Adrenal gland (tissue), 9 donors: ENCODE measurements at regions not wholly inside any gene's neighbourhood (a gene's known extent, or its start where the extent isn't known, plus 50 kb on each side); places are given as distances from the start of the nearest gene placed in this dataset.

Experiments used
- DNase-seq, 7 donors: peaks; one replicate each; pipeline ENCODE4 v3.0.0-alpha.2; 2019 to 2020
- H3K27ac ChIP-seq, 5 donors: fragments of 200-600 bp; sonication (generic) in 4 of 5; 1 replicate in 3 of 5; 2 replicates in 2 of 5; pipeline versions ENCODE4 v1.5.1 to v1.8.0; 2016 to 2020; ENCODE audit warnings: mild to moderate bottlenecking in 1 of 5
- H3K27me3 ChIP-seq: fragments of 200-600 bp; 2 replicates; pipeline ENCODE4 v1.8.0; 2021
- H3K36me3 ChIP-seq, 2 donors: fragments of 200-600 bp; replicated peaks in 1 of 2; 1 replicate in 1 of 2; 2 replicates in 1 of 2; pipeline versions ENCODE4 v1.5.1 to v1.8.0; 2018 to 2022
- H3K4me1 ChIP-seq, 2 donors: fragments of 200-600 bp; replicated peaks in 1 of 2; 1 replicate in 1 of 2; 2 replicates in 1 of 2; pipeline versions ENCODE4 v1.5.1 to v1.8.0; 2018 to 2021
- H3K4me3 ChIP-seq, 4 donors: fragments of 200-600 bp; sonication (generic) in 3 of 4; one replicate each; pipeline ENCODE4 v1.5.1; 2016 to 2018
- H3K9me3 ChIP-seq, 3 donors: fragments of 200-600 bp; sonication (generic) in 1 of 3; replicated peaks in 1 of 3; 1 replicate in 2 of 3; 2 replicates in 1 of 3; pipeline versions ENCODE4 v1.5.1 to v1.8.0; 2016 to 2021
- CTCF ChIP-seq, 6 experiments: fragments of 450-650 bp in 4 of 6; fragments of 200-600 bp in 2 of 6; sonication (generic) in 1 of 6; IDR thresholded peaks; 1 replicate in 5 of 6; 2 replicates in 1 of 6; pipeline versions ENCODE4 v1.5.1 to v1.8.0; 2016 to 2021; ENCODE audit warnings: antibody characterized with exemption in 6 of 6, mild to moderate bottlenecking in 2 of 6, moderate library complexity in 1 of 6
- POLR2A ChIP-seq, 2 donors: fragments of 450-650 bp; IDR thresholded peaks; one replicate each; pipeline ENCODE4 v1.6.1; 2017; ENCODE audit warnings: antibody characterized with exemption in 2 of 2, mild to moderate bottlenecking in 2 of 2, moderate library complexity in 1 of 2
- WGBS, 4 donors: extraction: QIAGEN DNeasy Blood & Tissue Kit in 2 of 4; methylation state at CpG; one replicate each; pipeline versions ENCODE4 v1.1.5 to v1.1.7; 2013 to 2017; 5-methylcytosine and 5-hydroxymethylcytosine counted together
- intact Hi-C, 2 donors: fragments of 100-400 bp; cut with DNase I; formaldehyde crosslinking; loops; one replicate each; pipeline versions ENCODE4 v1.14.1 to v1.15.0; 2022 to 2023
- donor health status: healthy with polysubstance abuse.
- donor health status: Bipolar disorder and iron deficiency.
- donor health status: DM: yes; HTN: yes; CAD: no.
- donor health status: DM: no; HTN: no; CAD: no.
- donor health status: DM: no; HTN: no; CAD: no.

- H3K9me3 ChIP-seq: no peaks in the 10 kb centered on the region
- WGBS, 4 donors: 70 to 81% (median 74%) methylated on average over 4 of the region's 4 CpGs
- H3K27me3 ChIP-seq: no peaks in the 10 kb centered on the region
- H3K4me1 ChIP-seq: no peaks in the 10 kb centered on the region
- H3K4me3 ChIP-seq: no peak overlapping the region
- TF ChIP-seq CTCF (IDR thresholded peaks at IDR 0.05) (no peak), POLR2A (IDR thresholded peaks at IDR 0.05) (no peak)
- intact Hi-C loops: no loop called here
- DNase-seq: no peak
- no peak overlapping the region for H3K27ac ChIP-seq
- H3K36me3 ChIP-seq: no peaks in the 10 kb centered on the region
Measured at GRCh38 chr3:70899816-70900215, 587.4 kb upstream of the MDFIC2 start.

GRCh38 chr3:70890020-70890394 lies 577.6 kb upstream of the MDFIC2 start:
- Histone ChIP-seq H3K36me3 (no peaks in the 10 kb centered on the region), H3K4me3 (no peak overlapping the region), H3K27me3 (no peaks in the 10 kb centered on the region), H3K4me1 (peaks cover 3 to 13% of the 10 kb centered on the region in 2 donors), H3K9me3 (no peaks in the 10 kb centered on the region), H3K27ac (peak overlapping the region in 1 of 5 donors; percentile 37)
- TF ChIP-seq POLR2A (IDR thresholded peaks at IDR 0.05) (no peak), CTCF (IDR thresholded peaks at IDR 0.05) (no peak)
- no peak for DNase-seq
- WGBS, 4 donors: 82 to 88% (median 85%) methylated on average over 3 of the region's 3 CpGs
- intact Hi-C loops: no loop called here

- peak in 6 of 7 donors; percentile 32 to 72 (median 50) for DNase-seq
- 55 to 61% (median 57%) methylated on average over 8 of the region's 8 CpGs for WGBS, 4 donors
- Histone ChIP-seq H3K9me3 (no peaks in the 10 kb centered on the region), H3K36me3 (no peaks in the 10 kb centered on the region), H3K4me3 (no peak overlapping the region), H3K27me3 (no peaks in the 10 kb centered on the region), H3K27ac (peak overlapping the region in 2 of 5 donors; percentile 37 to 53), H3K4me1 (peaks cover 3 to 13% of the 10 kb centered on the region in 2 donors)
- intact Hi-C loops: no loop called here
- TF ChIP-seq POLR2A (IDR thresholded peaks at IDR 0.05): no peak
- TF ChIP-seq CTCF (IDR thresholded peaks at IDR 0.05): no peak
Measured at GRCh38 chr3:70889162-70890019, 577.0 kb upstream of the MDFIC2 start.

GRCh38 chr3:70885636-70886035 lies 573.2 kb upstream of the MDFIC2 start:
- H3K4me1 ChIP-seq: peaks cover 3 to 9% of the 10 kb centered on the region in 2 donors
- H3K27ac ChIP-seq: no peak overlapping the region
- WGBS, 4 donors: 85 to 88% (median 87%) methylated on average over 6 of the region's 6 CpGs
- no peaks in the 10 kb centered on the region for H3K36me3 ChIP-seq
- no peaks in the 10 kb centered on the region for H3K27me3 ChIP-seq
- no peaks in the 10 kb centered on the region for H3K9me3 ChIP-seq
- TF ChIP-seq POLR2A (IDR thresholded peaks at IDR 0.05) (no peak), CTCF (IDR thresholded peaks at IDR 0.05) (no peak)
- no peak for DNase-seq
- intact Hi-C loops: no loop called here
- H3K4me3 ChIP-seq: no peak overlapping the region
